Stimulated activated CD8-positive, alpha-beta memory T cell treated with anti-CD3 and anti-CD28 coated beads, Interleukin-2, amount 100 ng/mL, for 1 hour (primary cell): ENCODE measurements at regions not wholly inside any gene's neighbourhood (a gene's known extent, or its start where the extent isn't known, plus 50 kb on each side); places are given as distances from the start of the nearest gene placed in this dataset.
"Not testable (repeated sequence)": the region's sequence is repeated elsewhere in the genome, so short reads cannot be mapped to it uniquely, and the experiment has no call there.

Source experiments
- DNase-seq, 2 donors: peaks; one replicate each; pipeline ENCODE4 v3.0.0-alpha.2; 2020; ENCODE audit warnings: low read depth in 2 of 2

GRCh38 chr18:39460136-39460535 lies 1894.5 kb upstream of the CELF4 start:
- DNase-seq = no peak

GRCh38 chr18:39455285-39455684 lies 1889.7 kb upstream of the CELF4 start:
- no peak for DNase-seq

- no peak for DNase-seq
These were observed 1889.3 kb upstream of the CELF4 start for GRCh38 chr18:39454866-39455265.

GRCh38 chr18:39453882-39454281 lies 1888.3 kb upstream of the CELF4 start:
- no peak for DNase-seq

- DNase-seq = no peak
These were observed 1887.8 kb upstream of the CELF4 start for GRCh38 chr18:39453356-39453755.

- DNase-seq = no peak
These were observed 1885.4 kb upstream of the CELF4 start for GRCh38 chr18:39450958-39451357.

- no peak for DNase-seq
These were observed 1884.0 kb upstream of the CELF4 start for GRCh38 chr18:39449566-39449965.

GRCh38 chr18:39448942-39449341 lies 1883.3 kb upstream of the CELF4 start:
- no peak for DNase-seq

GRCh38 chr18:39444957-39445356 lies 1879.4 kb upstream of the CELF4 start:
- not testable (repeated sequence) for DNase-seq

GRCh38 chr18:39441648-39442047 lies 1876.0 kb upstream of the CELF4 start:
- DNase-seq = no peak

GRCh38 chr18:39435996-39436395 lies 1870.4 kb upstream of the CELF4 start:
- no peak for DNase-seq

GRCh38 chr18:39435209-39435608 lies 1869.6 kb upstream of the CELF4 start:
- DNase-seq = no peak

GRCh38 chr18:39434223-39434920 lies 1868.8 kb upstream of the CELF4 start:
- no peak for DNase-seq

- no peak for DNase-seq
These were observed 1859.7 kb upstream of the CELF4 start for GRCh38 chr18:39425172-39425850.

GRCh38 chr18:39424261-39424660 lies 1858.7 kb upstream of the CELF4 start:
- no peak for DNase-seq

- no peak for DNase-seq
These were observed 1855.7 kb upstream of the CELF4 start for GRCh38 chr18:39421276-39421675.

GRCh38 chr18:39419315-39419714 lies 1853.7 kb upstream of the CELF4 start:
- no peak for DNase-seq

- DNase-seq = no peak
These were observed 1849.9 kb upstream of the CELF4 start for GRCh38 chr18:39415471-39415870.

GRCh38 chr18:39414009-39414700 lies 1848.6 kb upstream of the CELF4 start:
- no peak for DNase-seq

GRCh38 chr18:39406941-39407340 lies 1841.3 kb upstream of the CELF4 start:
- DNase-seq = no peak

GRCh38 chr18:39403121-39403520 lies 1837.5 kb upstream of the CELF4 start:
- no peak for DNase-seq

- DNase-seq = no peak
These were observed 1834.1 kb upstream of the CELF4 start for GRCh38 chr18:39399662-39400061.

- no peak for DNase-seq
These were observed 1830.6 kb upstream of the CELF4 start for GRCh38 chr18:39396168-39396567.
